Cardiac fibroblast (primary cell): ENCODE measurements at regions not wholly inside any gene's neighbourhood (a gene's known extent, or its start where the extent isn't known, plus 50 kb on each side); places are given as distances from the start of the nearest gene placed in this dataset.
"Not testable (repeated sequence)": the region's sequence is repeated elsewhere in the genome, so short reads cannot be mapped to it uniquely, and the experiment has no call there.

ENCODE experiments used
- DNase-seq, 2 donors: peaks; one replicate each; pipeline versions ENCODE4 v3.0.0 to v3.0.0-alpha.2; 2010; ENCODE audit warnings: low read depth in 2 of 2
- H3K4me3 ChIP-seq, 2 donors: replicated peaks in 1 of 2; 1 replicate in 1 of 2; 2 replicates in 1 of 2; pipeline ENCODE4 v1.5.1; 2011; ENCODE audit warnings: low read depth in 2 of 2, low read length in 2 of 2, mild to moderate bottlenecking in 2 of 2, moderate library complexity in 1 of 2
- CTCF ChIP-seq: IDR thresholded peaks from one replicate; pipeline ENCODE4 v1.5.1; 2011; ENCODE audit warnings: low read depth, mild to moderate bottlenecking, low read length, inconsistent platforms

- no peak for TF ChIP-seq CTCF
- no peak for DNase-seq
- H3K4me3 ChIP-seq = no peak overlapping the region
Observed at GRCh38 chr15:69610277-69610676, 157.7 kb downstream of the RPLP1 start.

DNA sequence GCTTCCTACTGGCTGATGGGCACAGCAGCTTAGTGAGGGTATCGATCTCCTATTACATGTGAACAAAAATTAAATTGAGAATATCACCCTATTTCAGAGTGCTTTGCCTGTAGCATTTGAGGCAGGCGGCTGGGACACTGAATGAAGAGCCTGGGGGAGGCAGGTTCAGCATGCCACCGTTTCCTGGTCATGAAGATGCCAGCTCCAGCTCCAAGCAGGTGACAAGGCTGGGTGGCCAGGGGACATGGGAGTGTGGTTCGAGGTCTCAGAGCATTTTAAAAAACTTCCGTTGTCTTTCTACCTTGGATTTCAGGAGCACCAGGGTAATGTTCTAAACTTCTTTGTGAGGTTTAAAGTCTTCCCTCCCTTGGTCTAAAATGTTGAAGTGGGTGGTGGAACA lies 158.2 kb downstream of the RPLP1 start:
- H3K4me3 ChIP-seq = no peak overlapping the region
- no peak for DNase-seq
- TF ChIP-seq CTCF = no peak

DNA sequence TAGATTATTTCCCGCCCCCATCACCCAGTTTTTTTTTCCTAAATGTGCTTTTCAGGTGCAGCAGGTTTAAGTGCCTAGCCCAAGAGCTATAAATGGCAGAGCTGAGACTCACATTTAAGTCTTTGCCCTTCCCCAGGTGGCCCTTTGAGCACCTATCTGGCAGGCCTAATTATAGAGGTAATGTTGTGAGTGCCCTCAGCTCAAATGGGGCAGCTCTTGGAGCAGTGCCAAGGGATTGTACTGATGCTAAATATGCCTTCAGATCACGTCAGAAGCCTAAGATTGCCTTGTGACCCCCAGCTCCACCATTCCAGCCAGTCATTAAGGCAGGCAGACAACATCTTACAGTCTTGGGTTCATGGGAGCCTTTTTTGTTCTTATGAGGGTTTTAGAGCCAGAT lies 159.5 kb downstream of the RPLP1 start:
- H3K4me3 ChIP-seq = no peak overlapping the region
- no peak for TF ChIP-seq CTCF
- DNase-seq = no peak

GRCh38 chr15:69613182-69613581 lies 160.6 kb downstream of the RPLP1 start:
- no peak overlapping the region for H3K4me3 ChIP-seq
- TF ChIP-seq CTCF = no peak

DNA sequence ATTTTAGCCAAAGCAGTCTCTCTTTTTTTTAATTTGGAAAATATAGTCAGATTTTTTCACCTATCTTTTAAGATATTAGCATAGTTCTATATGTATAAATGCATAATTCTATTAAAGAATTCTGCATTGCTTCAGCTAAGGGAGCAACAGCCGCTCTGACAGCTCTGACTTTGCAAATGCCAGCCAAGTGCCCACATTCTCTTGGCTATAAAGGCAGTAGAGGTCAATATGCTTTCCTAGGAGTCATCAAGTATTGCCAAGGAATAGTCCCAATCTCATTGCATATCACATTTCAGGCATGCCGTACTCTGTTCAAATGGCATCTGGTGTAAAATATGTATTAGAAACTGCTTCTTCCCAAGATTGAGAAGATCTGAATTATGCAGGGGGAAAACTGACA lies 161.4 kb downstream of the RPLP1 start:
- no peak for DNase-seq
- no peak overlapping the region for H3K4me3 ChIP-seq
- no peak for TF ChIP-seq CTCF

More at GRCh38 chr15:69613182-69613581, 160.6 kb downstream of the RPLP1 start:
- no peak for DNase-seq

GRCh38 chr15:69615736-69616135 lies 163.1 kb downstream of the RPLP1 start:
- TF ChIP-seq CTCF = no peak
- no peak for DNase-seq

DNA sequence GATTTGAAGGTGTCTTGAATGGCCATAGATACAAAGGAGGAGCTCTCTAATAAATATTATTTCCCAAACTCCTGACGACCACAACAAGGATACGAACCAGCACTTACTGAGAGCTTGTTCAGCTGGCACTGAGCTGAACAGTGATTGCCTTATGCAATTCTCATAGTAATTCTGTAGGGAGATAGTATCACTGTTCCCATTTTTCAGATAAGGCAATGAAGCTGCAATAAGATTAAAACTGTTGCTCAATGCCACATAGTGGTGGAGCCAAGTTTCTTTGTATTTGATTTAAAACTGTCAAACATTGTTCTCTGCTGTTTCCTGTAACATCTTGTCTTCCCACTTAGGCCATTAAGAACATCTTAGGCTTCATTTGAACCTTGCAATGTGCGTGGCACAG lies 163.9 kb downstream of the RPLP1 start:
- H3K4me3 ChIP-seq = no peak overlapping the region
- DNase-seq = no peak
- no peak for TF ChIP-seq CTCF

More at GRCh38 chr15:69615736-69616135, 163.1 kb downstream of the RPLP1 start:
- H3K4me3 ChIP-seq = no peak overlapping the region

DNA sequence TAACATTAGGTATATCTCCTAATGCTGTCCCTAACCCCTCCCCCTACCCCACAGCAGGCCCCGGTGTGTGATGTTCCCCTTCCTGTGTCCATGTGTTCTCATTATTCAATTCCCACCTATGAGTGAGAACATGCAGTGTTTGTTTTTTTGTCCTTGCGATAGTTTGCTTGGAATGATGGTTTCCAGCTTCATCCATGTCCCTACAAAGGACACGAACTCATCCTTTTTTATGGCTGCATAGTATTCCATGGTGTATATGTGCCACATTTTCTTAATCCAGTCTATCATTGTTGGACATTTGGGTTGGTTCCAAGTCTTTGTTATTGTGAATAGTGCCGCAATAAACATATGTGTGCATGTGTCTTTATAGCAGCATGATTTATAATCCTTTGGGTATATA lies 164.5 kb downstream of the RPLP1 start:
- DNase-seq, H3K4me3 ChIP-seq: not testable (repeated sequence)
